Activated CD4-positive, alpha-beta T cell treated with anti-CD3 and anti-CD28 coated beads, Interleukin-2, amount 10 ng/mL, durations not matched to agents 7 days and 5 days (primary cell): ENCODE measurements at regions not wholly inside any gene's neighbourhood (a gene's known extent, or its start where the extent isn't known, plus 50 kb on each side); places are given as distances from the start of the nearest gene placed in this dataset.

Experiments used
- CTCF ChIA-PET: fragments of 350-600 bp; sonication (Branson Sonifier 250); formaldehyde crosslinking; loops from one replicate; lab custom pipeline; 2021; ENCODE audit warnings: antibody characterized with exemption; lab: Charles Lee
- POLR2A ChIA-PET: fragments of 350-600 bp; sonication (Branson Sonifier 250); formaldehyde crosslinking; loops from one replicate; lab custom pipeline; 2021; ENCODE audit warnings: antibody characterized with exemption; lab: Charles Lee
- DNase-seq: peaks from one replicate; pipeline ENCODE4 v3.0.0-alpha.2; 2020
- H3K27ac Mint-ChIP-seq: one replicate; pipeline ENCODE4 v1.8.0; 2021; ENCODE audit warnings: mild to moderate bottlenecking, moderate library complexity, mixed read lengths
- H3K27me3 Mint-ChIP-seq: one replicate; pipeline ENCODE4 v1.8.0; 2021; ENCODE audit warnings: mixed read lengths
- H3K36me3 Mint-ChIP-seq: one replicate; pipeline ENCODE4 v1.8.0; 2021; ENCODE audit warnings: low read depth, mixed read lengths
- H3K4me1 Mint-ChIP-seq: one replicate; pipeline ENCODE4 v1.8.0; 2021; ENCODE audit warnings: mixed read lengths
- H3K4me3 Mint-ChIP-seq: one replicate; pipeline ENCODE4 v1.8.0; 2021; ENCODE audit warnings: mild to moderate bottlenecking, moderate library complexity, mixed read lengths
- H3K9me3 Mint-ChIP-seq: one replicate; pipeline ENCODE4 v1.8.0; 2021; ENCODE audit warnings: mixed read lengths

DNA sequence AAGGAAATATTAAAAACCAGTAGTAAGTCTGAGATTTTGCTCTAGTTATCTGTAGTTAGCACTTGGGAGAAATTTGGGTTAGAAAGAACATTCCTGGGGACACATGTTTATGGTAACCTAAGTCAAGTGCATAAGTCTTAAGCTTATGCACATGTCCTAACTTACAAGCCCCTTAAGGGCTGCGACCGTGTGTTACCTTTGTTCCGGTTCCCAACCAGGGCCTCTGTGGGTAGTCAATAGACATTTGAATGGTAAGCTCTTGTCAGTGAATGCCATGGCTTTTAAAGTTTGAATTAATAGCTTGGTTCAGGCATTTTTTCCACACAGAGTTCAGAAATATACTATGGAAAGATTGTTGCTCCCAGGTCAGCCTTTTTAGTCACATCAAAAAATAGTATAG is 64.7 kb upstream of the CWC22 start:
- no peak overlapping the region for H3K4me3 Mint-ChIP-seq
- no peak overlapping the region for H3K27ac Mint-ChIP-seq
- H3K36me3 Mint-ChIP-seq = no peaks in the 10 kb centered on the region
- DNase-seq = no peak
- no peaks in the 10 kb centered on the region for H3K9me3 Mint-ChIP-seq
- H3K4me1 Mint-ChIP-seq = no peaks in the 10 kb centered on the region
- H3K27me3 Mint-ChIP-seq = no peaks in the 10 kb centered on the region
- CTCF ChIA-PET = no interaction called here
- POLR2A ChIA-PET = no interaction called here

DNA sequence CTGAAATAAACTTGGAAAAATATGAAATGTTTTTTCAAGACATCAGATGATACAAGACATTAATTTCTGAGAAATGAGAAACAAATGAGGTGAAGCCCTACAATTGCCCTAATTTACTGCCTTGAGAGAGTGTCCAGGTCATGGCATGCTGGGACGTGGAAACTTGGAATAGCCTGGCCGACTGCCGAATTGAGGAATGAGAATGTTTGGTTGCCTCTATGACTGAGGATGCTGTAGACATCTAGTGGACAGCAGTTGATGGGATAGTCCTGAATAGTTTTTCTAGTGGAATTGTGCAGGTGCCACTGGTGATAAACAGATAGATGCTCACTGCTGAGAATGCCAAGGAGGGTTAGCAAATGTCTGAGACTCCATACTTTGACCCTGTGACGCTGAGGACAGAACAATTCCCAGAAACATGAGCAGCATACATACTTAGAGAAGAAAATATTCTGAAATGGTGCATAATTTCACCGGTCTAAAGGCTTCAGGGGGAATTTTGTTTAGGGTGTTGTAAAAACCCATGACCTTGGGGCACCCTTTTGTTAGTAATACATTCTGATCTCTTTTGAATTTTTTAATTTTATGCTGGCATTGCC is 56.5 kb upstream of the CWC22 start:
- POLR2A ChIA-PET = no interaction called here
- no peak overlapping the region for H3K27ac Mint-ChIP-seq
- no peak overlapping the region for H3K4me3 Mint-ChIP-seq
- CTCF ChIA-PET = no interaction called here
- H3K36me3 Mint-ChIP-seq = no peaks in the 10 kb centered on the region
- H3K27me3 Mint-ChIP-seq = peaks cover 3% of the 10 kb centered on the region
- H3K9me3 Mint-ChIP-seq = no peaks in the 10 kb centered on the region
- H3K4me1 Mint-ChIP-seq = no peaks in the 10 kb centered on the region
- DNase-seq = no peak

DNA sequence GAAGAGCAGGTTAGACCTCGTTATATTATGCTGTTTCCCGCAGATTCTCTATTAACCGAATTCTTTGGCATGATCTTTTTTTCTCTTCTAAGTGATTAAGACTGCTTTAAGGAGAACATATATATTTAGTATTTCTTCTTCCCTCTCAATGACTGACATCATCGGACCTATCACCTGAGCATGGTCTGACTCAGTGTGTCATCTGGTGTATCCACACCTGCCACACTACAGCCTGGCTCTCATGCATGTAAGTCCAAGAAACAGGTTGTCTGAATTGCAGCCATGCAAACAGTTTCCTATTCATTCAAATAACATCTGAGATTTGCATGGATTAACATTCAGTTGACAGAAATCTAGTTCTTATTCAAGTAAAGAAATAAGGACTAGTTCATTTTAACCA is 55.1 kb upstream of the CWC22 start:
- no peak overlapping the region for H3K4me3 Mint-ChIP-seq
- no peak overlapping the region for H3K27ac Mint-ChIP-seq
- H3K27me3 Mint-ChIP-seq = peaks cover 3% of the 10 kb centered on the region
- DNase-seq = no peak
- ChIA-PET POLR2A (no interaction called here), CTCF (no interaction called here)
- no peaks in the 10 kb centered on the region for H3K9me3 Mint-ChIP-seq
- no peaks in the 10 kb centered on the region for H3K4me1 Mint-ChIP-seq
- H3K36me3 Mint-ChIP-seq = no peaks in the 10 kb centered on the region

DNA sequence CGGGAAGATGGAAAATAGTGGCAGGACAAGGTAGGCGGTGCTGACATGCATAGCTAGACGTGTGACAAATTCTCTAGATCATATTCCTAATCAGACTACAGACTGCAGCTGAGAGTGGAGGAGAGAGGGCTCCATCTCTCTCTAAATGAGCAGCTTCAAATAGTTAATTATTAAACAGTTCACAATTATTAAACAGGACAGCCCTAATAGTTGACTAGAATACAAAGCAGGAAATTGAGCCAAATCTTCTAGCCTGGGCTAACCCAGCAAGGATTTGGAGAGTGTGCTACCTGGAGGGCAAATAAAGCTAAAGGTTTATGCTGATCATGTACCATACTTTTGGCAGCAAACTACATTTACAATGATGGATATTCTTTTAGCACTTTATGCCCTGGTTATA is 54.4 kb upstream of the CWC22 start:
- Mint-ChIP-seq H3K27me3 (peaks cover 3% of the 10 kb centered on the region), H3K9me3 (no peaks in the 10 kb centered on the region), H3K36me3 (no peaks in the 10 kb centered on the region), H3K4me1 (no peaks in the 10 kb centered on the region), H3K4me3 (no peak overlapping the region), H3K27ac (no peak overlapping the region)
- no peak for DNase-seq
- ChIA-PET CTCF (no interaction called here), POLR2A (interaction anchor here (0.6 kb wide), 1 partner anchor 204 kb away, joined by 3 read pairs; no protein-coding TSS in a partner anchor)

DNA sequence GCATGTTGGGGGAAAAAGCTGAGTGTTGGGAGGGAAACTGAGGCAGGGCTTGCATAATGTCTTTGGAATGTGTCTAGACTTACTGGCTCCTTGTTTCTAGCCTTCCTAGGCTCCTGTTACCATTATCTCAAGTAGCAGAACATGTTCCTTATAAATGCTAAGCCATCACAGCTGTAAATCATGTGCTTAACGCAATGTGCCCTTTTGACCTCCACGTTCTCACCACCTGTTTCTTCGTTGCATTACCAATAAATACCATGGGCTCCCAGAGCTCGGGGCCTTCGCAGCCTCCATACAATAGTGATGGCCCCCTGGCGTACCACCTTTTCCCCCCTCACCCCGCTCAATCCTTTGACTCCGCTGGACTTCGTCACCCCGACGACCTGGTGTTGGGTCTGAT is 54.0 kb upstream of the CWC22 start:
- CTCF ChIA-PET = interaction anchor here (0.6 kb wide), 1 partner anchor 618 kb away, joined by 3 read pairs; no protein-coding TSS in a partner anchor
- H3K9me3 Mint-ChIP-seq = no peaks in the 10 kb centered on the region
- no peak overlapping the region for H3K27ac Mint-ChIP-seq
- no peaks in the 10 kb centered on the region for H3K36me3 Mint-ChIP-seq
- no peaks in the 10 kb centered on the region for H3K4me1 Mint-ChIP-seq
- H3K4me3 Mint-ChIP-seq = no peak overlapping the region
- no peak for DNase-seq
- POLR2A ChIA-PET = no interaction called here
- peaks cover 3% of the 10 kb centered on the region for H3K27me3 Mint-ChIP-seq

DNA sequence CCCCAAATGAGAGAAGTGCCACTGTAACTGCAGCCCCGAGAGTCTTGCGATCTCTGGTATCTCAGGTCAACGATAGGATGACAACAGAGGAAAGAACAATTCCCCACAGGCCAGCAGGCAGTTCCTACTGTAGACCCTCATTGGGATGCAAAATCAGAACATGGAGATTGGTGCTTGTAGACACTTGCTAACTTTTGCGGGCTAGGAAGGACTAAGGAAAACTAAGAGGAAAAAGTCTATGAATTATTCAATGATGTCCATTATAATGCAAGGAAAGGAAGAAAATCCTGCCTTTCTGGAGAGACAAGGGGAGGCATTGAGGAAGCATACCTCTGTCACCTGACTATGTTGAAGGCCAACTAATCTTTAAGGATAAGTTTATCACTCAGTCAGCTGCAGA is 51.9 kb upstream of the CWC22 start:
- ChIA-PET CTCF (no interaction called here), POLR2A (no interaction called here)
- Mint-ChIP-seq H3K4me1 (no peaks in the 10 kb centered on the region), H3K9me3 (no peaks in the 10 kb centered on the region), H3K4me3 (no peak overlapping the region), H3K36me3 (no peaks in the 10 kb centered on the region), H3K27me3 (peaks cover 3% of the 10 kb centered on the region), H3K27ac (no peak overlapping the region)
- no peak for DNase-seq

DNA sequence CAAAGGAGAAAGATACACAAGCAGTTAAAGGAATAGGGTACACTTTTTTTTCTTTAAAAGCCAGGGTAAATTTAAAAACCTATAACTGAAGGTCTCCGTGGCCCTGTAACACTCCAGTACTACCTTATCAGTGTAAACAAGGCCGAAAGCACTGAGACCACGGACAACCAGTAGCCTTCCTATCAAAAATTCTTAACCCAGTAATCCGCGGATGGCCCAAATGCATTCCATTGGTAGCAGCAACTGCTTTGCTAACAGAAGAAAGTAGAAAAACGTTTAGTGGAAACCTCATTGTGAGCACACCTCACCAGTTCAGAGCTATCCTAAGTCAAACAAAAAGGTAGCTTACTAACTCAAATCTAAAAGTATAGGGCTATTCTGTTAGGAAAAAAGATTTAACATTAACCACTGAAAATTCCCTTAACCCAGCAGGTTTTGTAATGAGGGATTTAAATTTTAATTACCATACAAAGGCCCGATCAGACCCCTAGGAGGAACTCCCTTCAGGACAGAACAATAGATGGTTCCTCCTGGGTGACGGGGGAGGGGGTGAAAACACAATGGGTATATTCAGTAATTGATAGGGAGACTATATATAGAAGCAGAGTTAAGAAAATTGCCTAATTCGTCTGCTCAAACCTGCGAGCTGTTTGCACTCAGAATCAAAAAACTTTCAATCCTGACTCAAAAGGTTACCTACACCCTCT is 50.8 kb upstream of the CWC22 start:
- ChIA-PET POLR2A (no interaction called here), CTCF (no interaction called here)
- no peak overlapping the region for H3K27ac Mint-ChIP-seq
- H3K9me3 Mint-ChIP-seq = no peaks in the 10 kb centered on the region
- H3K27me3 Mint-ChIP-seq = peaks cover 3% of the 10 kb centered on the region
- no peaks in the 10 kb centered on the region for H3K4me1 Mint-ChIP-seq
- DNase-seq = no peak
- H3K4me3 Mint-ChIP-seq = no peak overlapping the region
- H3K36me3 Mint-ChIP-seq = no peaks in the 10 kb centered on the region
